Activated CD4-positive, alpha-beta T cell treated with anti-CD3 and anti-CD28 coated beads, Interleukin-2, amount 50 U/mL, for 24 hours (primary cell): ENCODE measurements at regions not wholly inside any gene's neighbourhood (a gene's known extent, or its start where the extent isn't known, plus 50 kb on each side); places are given as distances from the start of the nearest gene placed in this dataset.

Source experiments
- DNase-seq, 2 donors: peaks; one replicate each; pipeline ENCODE4 v3.0.0-alpha.2; 2020; ENCODE audit warnings: low read depth in 1 of 2, low spot score in 1 of 2

- no peak for DNase-seq
Measured at GRCh38 chrX:147828719-147829118, 83.0 kb upstream of the FMR1 start.

- DNase-seq: no peak
Measured at GRCh38 chrX:147832707-147833348, 78.9 kb upstream of the FMR1 start.

- DNase-seq: no peak
Measured at GRCh38 chrX:147838465-147839131, 73.1 kb upstream of the FMR1 start.

GRCh38 chrX:147846676-147847075 is 65.0 kb upstream of the FMR1 start:
- DNase-seq: no peak

GRCh38 chrX:147847999-147848398 is 63.7 kb upstream of the FMR1 start:
- DNase-seq: no peak

GRCh38 chrX:147848543-147849443 is 62.9 kb upstream of the FMR1 start:
- DNase-seq: no peak

- DNase-seq: no peak
Measured at GRCh38 chrX:147850875-147851274, 60.8 kb upstream of the FMR1 start.

GRCh38 chrX:147853701-147854100 is 58.0 kb upstream of the FMR1 start:
- DNase-seq: no peak

- DNase-seq: no peak
Measured at GRCh38 chrX:147859666-147860065, 52.1 kb upstream of the FMR1 start.
